Activated T-helper 17 cell treated with anti-CD3 and anti-CD28 coated beads, Interleukin-2, amount 50 U/mL, for 72 hours (primary cell): ENCODE measurements at regions not wholly inside any gene's neighbourhood (a gene's known extent, or its start where the extent isn't known, plus 50 kb on each side); places are given as distances from the start of the nearest gene placed in this dataset.
"Not testable (repeated sequence)": the region's sequence is repeated elsewhere in the genome, so short reads cannot be mapped to it uniquely, and the experiment has no call there.

ENCODE experiments used
- ATAC-seq: fragments of 150-1000 bp; cut with Tn5 transposase; replicated peaks from 2 replicates; pipeline ENCODE4 v1.10.0; 2021; ENCODE audit warnings: mild to moderate bottlenecking, moderate library complexity
- H3K27ac Mint-ChIP-seq: one replicate; pipeline ENCODE4 v1.8.0; 2022; ENCODE audit warnings: mixed read lengths
- H3K27me3 Mint-ChIP-seq: one replicate; pipeline ENCODE4 v1.8.0; 2022; ENCODE audit warnings: mixed read lengths
- H3K36me3 Mint-ChIP-seq: one replicate; pipeline ENCODE4 v1.8.0; 2022; ENCODE audit warnings: low read depth, mild to moderate bottlenecking, mixed read lengths
- H3K4me1 Mint-ChIP-seq: one replicate; pipeline ENCODE4 v1.8.0; 2022; ENCODE audit warnings: mixed read lengths
- H3K4me3 Mint-ChIP-seq: one replicate; pipeline ENCODE4 v1.8.0; 2022; ENCODE audit warnings: mild to moderate bottlenecking, mixed read lengths
- H3K9me3 Mint-ChIP-seq: one replicate; pipeline ENCODE4 v1.8.0; 2022; ENCODE audit warnings: mixed read lengths

DNA sequence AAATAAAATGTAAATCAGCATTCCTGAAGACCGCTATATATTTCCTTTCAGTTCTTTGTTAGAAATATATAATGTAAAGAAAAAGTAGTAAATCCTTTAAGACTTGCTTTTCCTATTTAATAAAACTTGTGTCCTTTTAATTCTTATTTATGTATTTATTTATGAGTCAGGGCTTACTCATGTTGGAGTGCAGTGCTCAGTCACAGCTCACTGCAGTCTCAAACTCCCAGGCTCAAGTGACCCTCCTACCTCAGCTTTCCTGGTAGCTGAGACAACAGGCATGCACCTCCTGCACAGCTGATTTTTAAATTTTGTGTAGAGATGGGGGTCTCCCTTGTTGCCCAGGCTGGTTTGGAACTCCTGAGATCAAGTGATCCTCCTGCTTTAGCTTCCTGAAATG is 724.5 kb downstream of the ANKRD7 start:
- peaks cover 11% of the 10 kb centered on the region for H3K9me3 Mint-ChIP-seq
- no peak for ATAC-seq
- H3K27me3 Mint-ChIP-seq: no peaks in the 10 kb centered on the region
- H3K36me3 Mint-ChIP-seq: no peaks in the 10 kb centered on the region
- no peak overlapping the region for H3K27ac Mint-ChIP-seq
- no peak overlapping the region for H3K4me3 Mint-ChIP-seq
- no peaks in the 10 kb centered on the region for H3K4me1 Mint-ChIP-seq

DNA sequence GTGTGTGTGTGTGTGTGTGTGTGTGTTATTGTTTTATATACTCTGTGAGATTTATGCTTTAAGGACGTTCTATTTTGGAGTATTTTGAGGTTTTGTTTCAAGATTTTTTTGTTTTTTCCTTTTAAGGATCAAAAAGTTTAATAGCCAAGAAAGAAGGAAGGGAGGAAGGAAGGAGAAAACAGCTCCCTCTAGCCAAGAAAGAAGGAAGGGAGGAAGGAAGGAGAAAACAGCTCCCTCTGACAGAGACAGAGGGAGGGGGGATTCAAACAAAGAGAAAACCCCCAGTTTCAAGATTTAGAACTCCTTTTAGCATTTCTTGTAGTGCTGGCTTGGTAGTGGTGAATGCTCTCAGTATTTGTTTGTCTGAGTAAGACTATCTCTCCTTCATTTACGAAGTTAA is 731.8 kb downstream of the ANKRD7 start:
- not testable (repeated sequence) for ATAC-seq, H3K4me3 Mint-ChIP-seq, H3K36me3 Mint-ChIP-seq, H3K4me1 Mint-ChIP-seq, H3K27me3 Mint-ChIP-seq, H3K27ac Mint-ChIP-seq
- H3K9me3 Mint-ChIP-seq: peaks cover 21% of the 10 kb centered on the region

DNA sequence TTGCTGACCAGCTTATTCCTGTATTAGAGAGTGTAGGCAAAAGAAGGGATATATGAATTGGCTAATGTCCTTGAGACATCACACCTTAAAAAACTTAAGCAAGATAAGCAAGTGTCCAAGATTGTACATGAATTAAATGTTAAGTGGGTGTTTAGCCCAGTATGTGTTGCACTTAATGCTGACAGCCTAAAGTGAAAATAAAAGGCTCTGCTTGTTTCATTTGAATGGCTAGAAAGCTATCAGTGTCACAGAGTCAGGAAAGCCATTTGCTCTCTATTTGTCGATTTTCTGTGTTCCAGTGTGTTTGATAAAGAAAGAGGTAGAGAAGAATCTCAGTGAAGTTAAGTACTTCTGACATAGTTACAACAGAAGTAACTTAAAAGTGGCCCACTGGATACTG is 744.9 kb downstream of the ANKRD7 start:
- Mint-ChIP-seq H3K4me3 (no peak overlapping the region), H3K9me3 (no peaks in the 10 kb centered on the region), H3K4me1 (no peaks in the 10 kb centered on the region), H3K27me3 (no peaks in the 10 kb centered on the region), H3K27ac (no peak overlapping the region), H3K36me3 (no peaks in the 10 kb centered on the region)
- ATAC-seq: no peak

DNA sequence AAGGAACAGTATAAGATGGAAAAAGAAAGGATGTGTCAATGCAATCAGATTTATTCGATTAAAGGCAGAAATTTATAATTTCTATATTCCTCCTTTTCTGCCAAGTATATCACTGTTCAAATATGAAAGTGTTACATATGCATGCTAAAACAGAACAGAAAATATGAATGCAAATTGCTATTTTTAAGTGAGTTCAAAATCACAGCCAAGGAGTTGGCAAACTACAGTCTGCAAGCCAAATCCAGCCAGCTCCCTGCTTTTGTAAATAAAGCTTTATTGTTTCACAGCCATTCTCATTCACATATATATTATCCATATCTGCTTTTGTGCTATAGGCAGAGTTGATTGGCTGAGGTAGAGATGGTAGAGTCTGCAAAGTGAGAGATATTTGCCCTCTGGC is 747.2 kb downstream of the ANKRD7 start:
- ATAC-seq: no peak
- Mint-ChIP-seq H3K36me3 (no peaks in the 10 kb centered on the region), H3K4me1 (no peaks in the 10 kb centered on the region), H3K27me3 (no peaks in the 10 kb centered on the region), H3K27ac (no peak overlapping the region), H3K9me3 (no peaks in the 10 kb centered on the region), H3K4me3 (no peak overlapping the region)

DNA sequence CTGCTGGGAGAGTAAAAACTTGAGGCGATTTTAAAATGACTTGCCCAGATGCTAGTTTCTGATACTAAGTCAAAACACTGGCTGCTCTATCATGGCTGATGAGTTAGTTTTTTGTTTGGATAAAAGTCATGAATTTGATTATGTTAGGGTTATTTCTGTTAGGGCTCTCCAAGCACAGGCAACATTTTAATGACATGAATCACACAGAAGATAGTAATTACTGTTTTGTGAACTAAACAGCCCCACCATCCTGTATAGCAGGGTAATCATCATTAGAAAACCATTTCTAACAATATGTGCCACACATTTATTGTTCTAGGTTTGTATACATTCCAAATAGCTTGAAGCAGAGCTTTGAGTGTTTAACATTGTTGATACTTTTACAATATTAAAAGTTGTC is 750.3 kb downstream of the ANKRD7 start:
- Mint-ChIP-seq H3K36me3 (no peaks in the 10 kb centered on the region), H3K27ac (no peak overlapping the region), H3K9me3 (no peaks in the 10 kb centered on the region), H3K4me1 (no peaks in the 10 kb centered on the region), H3K27me3 (no peaks in the 10 kb centered on the region), H3K4me3 (no peak overlapping the region)
- ATAC-seq: no peak

DNA sequence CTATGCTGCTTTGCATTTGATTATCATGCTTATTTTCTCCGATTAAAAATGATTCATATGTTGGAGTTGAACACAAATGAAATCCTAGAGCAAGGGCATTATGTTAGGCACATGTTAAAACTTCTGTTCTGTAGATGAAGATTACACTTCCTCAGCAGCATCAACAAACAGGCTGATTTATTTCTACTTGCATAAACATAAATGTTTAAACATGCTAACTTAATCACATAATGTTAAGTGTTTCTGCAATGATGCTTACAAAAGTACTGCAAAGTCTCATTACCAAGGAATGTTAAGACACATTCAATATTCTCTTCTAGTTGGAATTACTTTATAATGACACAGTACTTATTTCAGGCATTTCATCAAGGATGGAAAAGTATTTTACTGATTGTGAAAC is 770.8 kb downstream of the ANKRD7 start:
- H3K9me3 Mint-ChIP-seq: peaks cover 3% of the 10 kb centered on the region
- no peaks in the 10 kb centered on the region for H3K27me3 Mint-ChIP-seq
- H3K4me3 Mint-ChIP-seq: no peak overlapping the region
- no peaks in the 10 kb centered on the region for H3K4me1 Mint-ChIP-seq
- no peak for ATAC-seq
- no peaks in the 10 kb centered on the region for H3K36me3 Mint-ChIP-seq
- no peak overlapping the region for H3K27ac Mint-ChIP-seq

DNA sequence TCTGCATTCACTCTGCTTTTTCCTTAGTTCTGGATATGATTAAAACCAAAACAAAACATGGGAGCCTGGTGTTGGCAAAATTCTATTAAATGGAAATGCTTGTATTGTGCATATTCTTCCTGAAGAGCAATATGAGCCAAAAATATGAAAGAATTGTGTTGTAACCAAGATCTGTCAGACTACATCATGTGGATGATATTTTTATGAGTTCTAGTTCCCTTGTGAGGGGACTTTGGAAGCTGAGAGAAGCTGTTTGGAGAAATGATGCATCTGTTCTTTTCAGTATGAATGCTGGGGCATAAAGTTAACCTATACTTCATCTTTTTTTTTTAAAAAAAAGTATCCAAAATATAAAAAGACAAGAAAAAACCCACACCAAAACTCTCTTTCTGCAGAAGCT is 782.7 kb downstream of the ANKRD7 start:
- H3K4me3 Mint-ChIP-seq: no peak overlapping the region
- no peaks in the 10 kb centered on the region for H3K36me3 Mint-ChIP-seq
- no peaks in the 10 kb centered on the region for H3K9me3 Mint-ChIP-seq
- H3K27me3 Mint-ChIP-seq: no peaks in the 10 kb centered on the region
- no peak overlapping the region for H3K27ac Mint-ChIP-seq
- ATAC-seq: no peak
- H3K4me1 Mint-ChIP-seq: no peaks in the 10 kb centered on the region

DNA sequence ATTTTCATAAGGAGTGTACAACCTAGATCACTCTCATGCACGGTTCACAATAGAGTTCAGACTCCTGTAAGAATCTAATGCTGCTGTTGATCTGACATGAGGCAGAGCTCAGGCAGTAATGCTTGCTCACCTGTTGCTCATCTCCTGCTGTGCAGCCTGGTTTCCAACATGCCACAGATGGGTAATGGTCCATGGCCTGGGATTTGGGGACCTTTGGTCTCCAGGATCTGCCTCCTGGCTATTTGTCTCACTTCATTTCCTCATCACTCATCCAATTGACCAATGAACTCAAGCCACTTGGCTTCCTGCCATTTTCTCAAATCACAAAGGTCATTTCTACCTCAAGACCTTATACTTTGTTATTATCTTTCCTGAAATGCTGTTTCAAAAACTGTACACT is 786.1 kb downstream of the ANKRD7 start:
- no peaks in the 10 kb centered on the region for H3K27me3 Mint-ChIP-seq
- no peak overlapping the region for H3K27ac Mint-ChIP-seq
- H3K9me3 Mint-ChIP-seq: peaks cover 4% of the 10 kb centered on the region
- no peak overlapping the region for H3K4me3 Mint-ChIP-seq
- no peaks in the 10 kb centered on the region for H3K4me1 Mint-ChIP-seq
- ATAC-seq: no peak
- H3K36me3 Mint-ChIP-seq: no peaks in the 10 kb centered on the region

DNA sequence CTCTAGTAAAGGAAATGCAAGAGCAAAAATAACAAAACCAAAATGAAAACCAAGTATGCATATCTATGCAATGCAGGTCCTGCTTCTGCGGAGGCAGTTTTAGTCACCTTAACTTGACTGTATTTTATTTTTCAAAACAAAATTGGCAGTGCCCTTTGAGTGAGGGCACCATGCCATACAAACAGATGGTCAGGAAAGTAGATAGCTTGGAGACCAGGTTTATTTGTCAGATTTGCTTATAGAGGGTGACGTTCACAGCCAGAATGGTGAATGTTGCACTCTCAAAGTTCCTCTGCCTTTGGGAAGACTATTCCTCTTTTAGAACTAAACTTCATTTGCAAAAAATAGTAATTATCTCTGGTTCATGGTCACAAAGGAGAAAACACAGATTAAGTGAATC is 801.9 kb downstream of the ANKRD7 start:
- no peak overlapping the region for H3K27ac Mint-ChIP-seq
- ATAC-seq: no peak
- H3K4me1 Mint-ChIP-seq: no peaks in the 10 kb centered on the region
- H3K27me3 Mint-ChIP-seq: no peaks in the 10 kb centered on the region
- H3K9me3 Mint-ChIP-seq: peaks cover 15% of the 10 kb centered on the region
- no peak overlapping the region for H3K4me3 Mint-ChIP-seq
- H3K36me3 Mint-ChIP-seq: no peaks in the 10 kb centered on the region

DNA sequence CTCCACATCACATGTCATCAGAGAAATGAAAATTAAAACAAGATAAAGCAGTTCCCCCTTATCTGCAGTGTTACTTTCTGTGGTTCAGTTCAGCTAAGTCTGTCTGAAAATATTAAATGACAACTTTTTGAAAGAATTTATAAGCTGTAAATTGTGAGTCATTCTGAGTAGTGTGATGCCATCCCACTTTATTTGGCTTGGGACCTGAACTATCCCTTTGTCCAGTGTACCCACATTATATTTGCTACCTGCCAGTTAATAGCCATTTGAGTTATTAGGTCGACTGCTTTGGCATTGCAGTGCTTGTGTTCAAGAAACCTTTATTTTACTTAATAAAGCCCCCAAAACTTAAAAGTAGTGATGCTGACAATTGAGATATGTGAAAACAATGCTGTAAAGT is 804.2 kb downstream of the ANKRD7 start:
- no peak for ATAC-seq
- H3K9me3 Mint-ChIP-seq: peaks cover 11% of the 10 kb centered on the region

DNA sequence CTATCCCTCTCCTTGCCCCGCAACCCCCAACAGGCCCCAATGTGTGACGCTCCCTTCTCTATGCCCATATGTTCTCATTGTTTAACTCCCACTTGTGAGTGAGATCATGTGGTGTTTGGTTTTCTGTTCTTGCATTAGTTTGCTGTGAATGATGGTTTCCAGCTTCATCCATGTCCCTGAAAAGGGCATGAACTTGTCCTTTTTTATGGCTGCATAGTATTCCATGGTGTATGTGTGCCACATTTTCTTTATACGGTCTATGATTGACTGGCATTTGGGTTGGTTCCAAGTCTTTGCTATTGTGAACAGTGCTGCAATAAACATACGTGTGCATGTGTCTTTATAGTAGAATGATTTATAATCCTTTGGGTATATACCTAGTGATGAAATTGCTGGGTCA is 807.6 kb downstream of the ANKRD7 start:
- H3K27ac Mint-ChIP-seq, H3K27me3 Mint-ChIP-seq, H3K4me3 Mint-ChIP-seq, H3K4me1 Mint-ChIP-seq, ATAC-seq, H3K36me3 Mint-ChIP-seq: not testable (repeated sequence)
- peaks cover 14% of the 10 kb centered on the region for H3K9me3 Mint-ChIP-seq

More for the DNA sequence above, 804.2 kb downstream of the ANKRD7 start:
- no peak overlapping the region for H3K27ac Mint-ChIP-seq
- no peaks in the 10 kb centered on the region for H3K4me1 Mint-ChIP-seq
- no peaks in the 10 kb centered on the region for H3K27me3 Mint-ChIP-seq
- no peak overlapping the region for H3K4me3 Mint-ChIP-seq
- H3K36me3 Mint-ChIP-seq: no peaks in the 10 kb centered on the region

DNA sequence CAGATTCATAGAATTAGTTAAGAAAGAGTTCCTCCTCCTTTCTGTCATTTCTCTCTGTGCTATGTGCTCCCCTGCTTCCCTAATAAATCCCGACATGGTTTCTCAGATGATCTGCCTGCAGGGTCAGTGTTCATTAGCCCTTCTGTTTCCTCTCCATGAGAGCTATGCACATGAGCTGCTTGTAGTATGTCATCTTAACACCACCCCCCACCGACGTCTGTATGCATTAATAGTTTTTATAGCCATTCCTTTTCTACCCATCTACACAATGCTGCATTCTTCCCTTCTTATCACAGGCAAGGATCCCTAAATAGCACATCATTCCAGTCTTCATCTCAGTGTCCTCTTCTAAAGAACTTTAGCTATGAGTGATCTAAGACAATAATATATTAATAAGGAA is 809.1 kb downstream of the ANKRD7 start:
- Mint-ChIP-seq H3K9me3 (peaks cover 14% of the 10 kb centered on the region), H3K4me3 (no peak overlapping the region), H3K27ac (no peak overlapping the region), H3K4me1 (no peaks in the 10 kb centered on the region), H3K27me3 (no peaks in the 10 kb centered on the region), H3K36me3 (no peaks in the 10 kb centered on the region)
- no peak for ATAC-seq

DNA sequence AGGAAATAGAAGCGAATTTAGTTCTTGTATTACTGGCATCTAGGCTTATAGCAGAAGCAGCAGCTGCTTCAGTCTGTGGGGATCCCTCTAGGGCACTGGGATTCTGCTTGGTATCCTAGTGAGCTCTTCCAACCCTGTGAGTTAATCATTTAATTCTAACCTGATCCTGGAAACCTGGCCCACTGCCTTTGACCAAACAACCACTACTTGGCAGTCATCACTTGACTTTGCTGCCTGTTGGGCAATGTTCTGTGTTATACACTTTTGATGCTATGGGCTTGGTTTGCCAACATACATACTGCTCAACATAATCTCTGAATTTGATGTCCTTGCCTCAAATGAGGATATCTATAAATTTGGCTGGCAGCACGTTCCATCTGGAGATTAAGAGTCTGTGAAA is 813.4 kb downstream of the ANKRD7 start:
- H3K27ac Mint-ChIP-seq: no peak overlapping the region
- peaks cover 14% of the 10 kb centered on the region for H3K9me3 Mint-ChIP-seq
- H3K27me3 Mint-ChIP-seq: no peaks in the 10 kb centered on the region
- H3K4me1 Mint-ChIP-seq: no peaks in the 10 kb centered on the region
- no peak for ATAC-seq
- no peak overlapping the region for H3K4me3 Mint-ChIP-seq
- no peaks in the 10 kb centered on the region for H3K36me3 Mint-ChIP-seq

DNA sequence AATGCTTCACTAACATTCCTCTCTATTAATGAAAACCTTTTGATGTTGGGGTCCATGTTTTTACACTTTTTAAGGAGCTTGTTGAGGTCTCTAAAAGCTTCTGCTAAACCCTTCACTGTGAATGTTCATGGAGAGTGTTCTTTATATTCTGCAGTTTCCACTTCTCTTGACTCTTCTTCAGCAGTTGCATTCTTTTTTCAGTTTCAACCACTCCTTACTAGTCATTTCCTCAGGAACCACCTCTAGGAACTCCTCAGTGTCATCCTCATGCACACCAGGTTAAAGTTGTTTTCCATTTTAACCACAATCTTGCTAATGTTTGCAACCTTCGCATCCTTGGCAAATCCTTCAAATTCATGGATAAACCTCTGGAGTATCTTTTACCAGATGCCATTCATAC is 821.6 kb downstream of the ANKRD7 start:
- Mint-ChIP-seq H3K4me3 (no peak overlapping the region), H3K4me1 (no peaks in the 10 kb centered on the region), H3K27me3 (no peaks in the 10 kb centered on the region), H3K36me3 (no peaks in the 10 kb centered on the region), H3K9me3 (peaks cover 9% of the 10 kb centered on the region), H3K27ac (no peak overlapping the region)
- no peak for ATAC-seq

DNA sequence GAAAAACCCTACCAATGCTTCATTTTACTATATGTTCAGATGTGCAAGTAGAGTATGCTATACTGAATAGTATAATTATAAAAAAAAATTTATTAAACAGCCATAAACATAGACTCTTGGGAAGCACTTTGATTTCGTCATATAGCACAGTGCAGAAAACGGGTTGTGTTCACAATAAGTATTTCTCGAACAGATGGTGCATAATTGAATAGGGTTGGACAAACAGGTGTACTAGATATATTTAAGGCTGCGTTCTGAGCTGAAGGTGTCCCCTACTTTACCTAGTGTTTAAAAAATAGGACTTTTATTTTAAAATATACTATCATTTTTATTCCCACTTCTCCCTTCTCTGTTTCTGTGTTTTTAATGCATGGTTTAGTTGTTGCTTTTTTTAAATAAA is 841.5 kb downstream of the ANKRD7 start:
- H3K36me3 Mint-ChIP-seq: no peaks in the 10 kb centered on the region

DNA sequence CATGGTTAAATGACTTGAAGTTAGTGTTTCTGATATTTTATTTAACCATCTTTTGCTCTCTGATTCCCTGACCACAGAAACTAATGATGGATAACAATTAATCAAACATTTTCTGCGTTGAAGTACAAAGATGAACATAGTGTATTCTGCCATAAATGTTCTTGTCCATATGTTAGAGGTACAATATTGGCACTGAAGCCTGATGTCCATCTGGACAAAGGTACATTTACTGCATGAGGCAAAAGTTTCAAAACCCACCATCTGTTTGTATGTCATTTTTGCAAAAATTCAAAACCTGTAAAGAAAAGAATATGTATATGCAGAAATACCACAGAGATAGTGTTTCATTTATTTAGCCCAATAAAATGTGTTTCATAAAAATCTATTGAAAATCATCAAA is 861.5 kb downstream of the ANKRD7 start:
- Mint-ChIP-seq H3K4me3 (no peak overlapping the region), H3K4me1 (no peaks in the 10 kb centered on the region), H3K36me3 (no peaks in the 10 kb centered on the region), H3K9me3 (peaks cover 18% of the 10 kb centered on the region), H3K27ac (no peak overlapping the region), H3K27me3 (no peaks in the 10 kb centered on the region)
- no peak for ATAC-seq

More for the DNA sequence above, 841.5 kb downstream of the ANKRD7 start:
- no peak for ATAC-seq
- Mint-ChIP-seq H3K4me3 (no peak overlapping the region), H3K27me3 (no peaks in the 10 kb centered on the region), H3K9me3 (peaks cover 2% of the 10 kb centered on the region), H3K27ac (no peak overlapping the region), H3K4me1 (no peaks in the 10 kb centered on the region)
